HepG2 (cell line): ENCODE measurements at regions not wholly inside any gene's neighbourhood (a gene's known extent, or its start where the extent isn't known, plus 50 kb on each side); places are given as distances from the start of the nearest gene placed in this dataset.

ENCODE experiments used
- ARHGAP35 ChIP-seq: sonication (generic); formaldehyde crosslinking; IDR thresholded peaks from 2 replicates; pipeline ENCODE4 v1.9.0; 2022; ENCODE audit warnings: mild to moderate bottlenecking, inconsistent platforms, moderate library complexity, missing genetic modification reagents, borderline replicate concordance
- CEBPG ChIP-seq: IDR thresholded peaks from 2 replicates; pipeline ENCODE4 v1.6.1; 2016
- CHD2 ChIP-seq: IDR thresholded peaks from 2 replicates; pipeline ENCODE4 v1.6.1; 2011; ENCODE audit warnings: low read depth, low read length, improper control_type of control experiment
- DNMT1 ChIP-seq: sonication (generic); formaldehyde crosslinking; IDR thresholded peaks from 2 replicates; pipeline ENCODE4 v1.5.1; 2020; ENCODE audit warnings: mild to moderate bottlenecking, missing genetic modification reagents
- ETV5 ChIP-seq: IDR thresholded peaks from 2 replicates; pipeline ENCODE4 v1.6.1; 2018; ENCODE audit warnings: missing biosample characterization, missing genetic modification reagents, inconsistent platforms, borderline replicate concordance
- FOXP1 ChIP-seq, 2 experiments: fragments of 450-650 bp in 1 of 2; IDR thresholded peaks; 2 replicates each; pipeline ENCODE4 v1.6.1; 2017 to 2018; ENCODE audit warnings: antibody characterized with exemption in 1 of 2
- GABPA ChIP-seq, 2 experiments: IDR thresholded peaks; 2 replicates each; pipeline ENCODE4 v1.6.1; 2011 to 2016; ENCODE audit warnings: low read depth in 2 of 2, low read length in 1 of 2, missing biosample characterization in 1 of 2, missing genetic modification characterization in 1 of 2
- HNRNPLL ChIP-seq: fragments of 200-400 bp; formaldehyde crosslinking; IDR thresholded peaks from 2 replicates; pipeline ENCODE4 v1.6.1; 2017; ENCODE audit warnings: mild to moderate bottlenecking, low read depth, low read length; ENCODE audit not compliant: poor library complexity, severe bottlenecking
- LCORL ChIP-seq, 2 experiments: fragments of 450-650 bp in 1 of 2; sonication (generic) in 1 of 2; formaldehyde crosslinking in 1 of 2; IDR thresholded peaks; 2 replicates each; pipeline versions ENCODE4 v1.5.0 to v1.6.1; 2017 to 2020; ENCODE audit warnings: antibody characterized with exemption in 1 of 2, missing genetic modification reagents in 1 of 2
- NBN ChIP-seq: fragments of 450-650 bp; conservative IDR thresholded peaks from 2 replicates; pipeline ENCODE4 v1.6.1; 2017
- NFIB ChIP-seq: sonication (generic); formaldehyde crosslinking; IDR thresholded peaks from 2 replicates; pipeline ENCODE4 v1.9.0; 2021; ENCODE audit warnings: missing genetic modification reagents, mild to moderate bottlenecking, borderline replicate concordance
- NR2F1 ChIP-seq, 2 experiments: fragments of 450-650 bp in 1 of 2; formaldehyde crosslinking in 1 of 2; IDR thresholded peaks; 2 replicates each; pipeline versions ENCODE4 v1.5.0 to v1.6.1; 2016 to 2020; ENCODE audit warnings: mild to moderate bottlenecking in 1 of 2, missing compliant biosample characterization in 1 of 2, missing genetic modification reagents in 1 of 2, moderate library complexity in 1 of 2
- PHB2 ChIP-seq: fragments of 450-650 bp; IDR thresholded peaks from 2 replicates; pipeline ENCODE4 v1.6.1; 2018; ENCODE audit not compliant: partially characterized antibody
- RFXANK ChIP-seq: IDR thresholded peaks from 2 replicates; pipeline ENCODE4 v1.6.1; 2016
- SALL1 ChIP-seq: sonication (generic); formaldehyde crosslinking; IDR thresholded peaks from 2 replicates; pipeline ENCODE4 v1.8.0; 2022; ENCODE audit warnings: mild to moderate bottlenecking, missing genetic modification reagents
- SAP130 ChIP-seq: IDR thresholded peaks from 2 replicates; pipeline ENCODE4 v1.6.1; 2016; ENCODE audit warnings: low read depth
- TEAD3 ChIP-seq: optimal IDR thresholded peaks from 2 replicates; pipeline ENCODE3; 2016; ENCODE audit warnings: borderline replicate concordance
- ZBTB8A ChIP-seq: sonication (generic); formaldehyde crosslinking; IDR thresholded peaks from 2 replicates; pipeline ENCODE4 v1.4.0; 2020; ENCODE audit warnings: mild to moderate bottlenecking, low read depth, missing genetic modification reagents, borderline replicate concordance
- ZFP36L2 ChIP-seq: sonication (generic); formaldehyde crosslinking; IDR thresholded peaks from 2 replicates; pipeline ENCODE4 v1.4.0; 2020; ENCODE audit warnings: missing genetic modification reagents
- ZNF282 ChIP-seq: fragments of 450-650 bp; IDR thresholded peaks from 2 replicates; pipeline ENCODE4 v1.6.1; 2018; ENCODE audit not compliant: partially characterized antibody
- ZNF331 ChIP-seq: sonication (generic); formaldehyde crosslinking; IDR thresholded peaks from 2 replicates; pipeline ENCODE4 v1.4.0; 2020; ENCODE audit warnings: missing genetic modification reagents
- ZNF644 ChIP-seq: IDR thresholded peaks from 2 replicates; pipeline ENCODE4 v1.6.1; 2016; ENCODE audit warnings: low read depth
- ZNF678 ChIP-seq: sonication (generic); formaldehyde crosslinking; IDR thresholded peaks from 2 replicates; pipeline ENCODE4 v1.4.0; 2020; ENCODE audit warnings: mild to moderate bottlenecking, missing genetic modification reagents
- ZNF709 ChIP-seq: sonication (generic); formaldehyde crosslinking; IDR thresholded peaks from 2 replicates; pipeline ENCODE4 v1.5.0; 2020; ENCODE audit warnings: mild to moderate bottlenecking, missing genetic modification reagents
- ZZZ3 ChIP-seq: sonication (generic); formaldehyde crosslinking; IDR thresholded peaks from 2 replicates; pipeline ENCODE4 v1.4.0; 2020; ENCODE audit warnings: missing genetic modification reagents, mild to moderate bottlenecking, borderline replicate concordance
- TF ChIP-seq, protein P1 (sequence below): sonication (generic); formaldehyde crosslinking; IDR thresholded peaks from 2 replicates; pipeline ENCODE4 v1.4.0; 2020; ENCODE audit warnings: low read depth, missing genetic modification reagents
- TF ChIP-seq, protein P2 (sequence below): sonication (generic); formaldehyde crosslinking; IDR thresholded peaks from 2 replicates; pipeline ENCODE4 v1.4.0; 2020; ENCODE audit warnings: mild to moderate bottlenecking, missing genetic modification reagents
- TF ChIP-seq, protein P3 (sequence below): sonication (generic); formaldehyde crosslinking; IDR thresholded peaks from 2 replicates; pipeline ENCODE4 v1.8.1; 2023; ENCODE audit warnings: mild to moderate bottlenecking, missing genetic modification reagents

DNA sequence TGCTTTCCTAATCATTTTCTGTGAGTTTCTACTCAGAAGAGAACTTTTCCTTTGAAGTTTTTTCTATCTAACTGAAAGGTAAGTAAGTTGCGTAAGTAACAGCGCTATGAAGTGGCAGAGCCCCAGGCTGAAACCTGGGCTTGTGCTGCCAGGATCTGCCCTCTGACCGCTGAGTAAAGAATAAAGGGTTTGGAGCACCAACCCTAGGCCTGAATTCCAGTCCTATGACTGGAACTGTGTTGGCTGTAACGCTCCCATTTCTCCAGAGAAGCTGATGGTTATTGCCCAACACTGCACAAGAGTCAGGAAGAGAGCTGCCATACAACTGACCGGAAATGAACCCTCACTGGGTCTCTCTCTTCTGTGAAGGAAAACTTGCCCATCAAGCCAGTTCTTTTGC, 87.0 kb downstream of the FOXB1 start (continued):
- no peak for TF ChIP-seq ZZZ3 (CRISPR knock-in tag)
- TF ChIP-seq, protein P1, sequence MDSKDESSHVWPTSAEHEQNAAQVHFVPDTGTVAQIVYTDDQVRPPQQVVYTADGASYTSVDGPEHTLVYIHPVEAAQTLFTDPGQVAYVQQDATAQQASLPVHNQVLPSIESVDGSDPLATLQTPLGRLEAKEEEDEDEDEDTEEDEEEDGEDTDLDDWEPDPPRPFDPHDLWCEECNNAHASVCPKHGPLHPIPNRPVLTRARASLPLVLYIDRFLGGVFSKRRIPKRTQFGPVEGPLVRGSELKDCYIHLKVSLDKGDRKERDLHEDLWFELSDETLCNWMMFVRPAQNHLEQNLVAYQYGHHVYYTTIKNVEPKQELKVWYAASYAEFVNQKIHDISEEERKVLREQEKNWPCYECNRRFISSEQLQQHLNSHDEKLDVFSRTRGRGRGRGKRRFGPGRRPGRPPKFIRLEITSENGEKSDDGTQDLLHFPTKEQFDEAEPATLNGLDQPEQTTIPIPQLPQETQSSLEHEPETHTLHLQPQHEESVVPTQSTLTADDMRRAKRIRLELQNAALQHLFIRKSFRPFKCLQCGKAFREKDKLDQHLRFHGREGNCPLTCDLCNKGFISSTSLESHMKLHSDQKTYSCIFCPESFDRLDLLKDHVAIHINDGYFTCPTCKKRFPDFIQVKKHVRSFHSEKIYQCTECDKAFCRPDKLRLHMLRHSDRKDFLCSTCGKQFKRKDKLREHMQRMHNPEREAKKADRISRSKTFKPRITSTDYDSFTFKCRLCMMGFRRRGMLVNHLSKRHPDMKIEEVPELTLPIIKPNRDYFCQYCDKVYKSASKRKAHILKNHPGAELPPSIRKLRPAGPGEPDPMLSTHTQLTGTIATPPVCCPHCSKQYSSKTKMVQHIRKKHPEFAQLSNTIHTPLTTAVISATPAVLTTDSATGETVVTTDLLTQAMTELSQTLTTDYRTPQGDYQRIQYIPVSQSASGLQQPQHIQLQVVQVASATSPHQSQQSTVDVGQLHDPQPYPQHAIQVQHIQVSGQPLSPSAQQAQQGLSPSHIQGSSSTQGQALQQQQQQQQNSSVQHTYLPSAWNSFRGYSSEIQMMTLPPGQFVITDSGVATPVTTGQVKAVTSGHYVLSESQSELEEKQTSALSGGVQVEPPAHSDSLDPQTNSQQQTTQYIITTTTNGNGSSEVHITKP = no peak
- TF ChIP-seq ETV5 (CRISPR knock-in tag) = peak; percentile 24; the same call in 1 of the 2 replicates
- no peak for TF ChIP-seq ZNF678 (CRISPR knock-in tag)
- peak; percentile 64 for TF ChIP-seq CEBPG (CRISPR knock-in tag)
- no peak for TF ChIP-seq ZFP36L2 (CRISPR knock-in tag)
- no peak for TF ChIP-seq CHD2
- peak; percentile 32 for TF ChIP-seq TEAD3 (CRISPR knock-in tag)
- no peak for TF ChIP-seq FOXP1 (IDR thresholded peaks at IDR 0.05)
- TF ChIP-seq FOXP1 (CRISPR knock-in tag; IDR thresholded peaks at IDR 0.05) = no peak
- TF ChIP-seq NBN = no peak
- TF ChIP-seq, protein P2, sequence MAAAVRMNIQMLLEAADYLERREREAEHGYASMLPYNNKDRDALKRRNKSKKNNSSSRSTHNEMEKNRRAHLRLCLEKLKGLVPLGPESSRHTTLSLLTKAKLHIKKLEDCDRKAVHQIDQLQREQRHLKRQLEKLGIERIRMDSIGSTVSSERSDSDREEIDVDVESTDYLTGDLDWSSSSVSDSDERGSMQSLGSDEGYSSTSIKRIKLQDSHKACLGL (CRISPR knock-in tag) = no peak
- TF ChIP-seq SAP130 (CRISPR knock-in tag) = no peak
- no peak for TF ChIP-seq ZNF709 (CRISPR knock-in tag)
- no peak for TF ChIP-seq RFXANK (CRISPR knock-in tag)
- TF ChIP-seq SALL1 (CRISPR knock-in tag) = 0 out of 2 replicates have a peak, but pooled peaks have one; percentile 9
- TF ChIP-seq PHB2 = no peak
- TF ChIP-seq LCORL (IDR thresholded peaks at IDR 0.05) = no peak
- TF ChIP-seq LCORL (CRISPR knock-in tag; IDR thresholded peaks at IDR 0.05) = no peak
- TF ChIP-seq ZNF282 = no peak
- TF ChIP-seq GABPA (IDR thresholded peaks at IDR 0.05; ENCODE audit: low read depth, low read length) = peak; percentile 12; the same call in 1 of the 2 replicates
- TF ChIP-seq GABPA (CRISPR knock-in tag; IDR thresholded peaks at IDR 0.05; ENCODE audit: low read depth) = peak; percentile 58
- TF ChIP-seq ZNF331 = no peak
- no peak for TF ChIP-seq ARHGAP35
- TF ChIP-seq, protein P3, sequence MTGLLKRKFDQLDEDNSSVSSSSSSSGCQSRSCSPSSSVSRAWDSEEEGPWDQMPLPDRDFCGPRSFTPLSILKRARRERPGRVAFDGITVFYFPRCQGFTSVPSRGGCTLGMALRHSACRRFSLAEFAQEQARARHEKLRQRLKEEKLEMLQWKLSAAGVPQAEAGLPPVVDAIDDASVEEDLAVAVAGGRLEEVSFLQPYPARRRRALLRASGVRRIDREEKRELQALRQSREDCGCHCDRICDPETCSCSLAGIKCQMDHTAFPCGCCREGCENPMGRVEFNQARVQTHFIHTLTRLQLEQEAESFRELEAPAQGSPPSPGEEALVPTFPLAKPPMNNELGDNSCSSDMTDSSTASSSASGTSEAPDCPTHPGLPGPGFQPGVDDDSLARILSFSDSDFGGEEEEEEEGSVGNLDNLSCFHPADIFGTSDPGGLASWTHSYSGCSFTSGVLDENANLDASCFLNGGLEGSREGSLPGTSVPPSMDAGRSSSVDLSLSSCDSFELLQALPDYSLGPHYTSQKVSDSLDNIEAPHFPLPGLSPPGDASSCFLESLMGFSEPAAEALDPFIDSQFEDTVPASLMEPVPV = no peak
- TF ChIP-seq HNRNPLL = peak; percentile 49
- TF ChIP-seq ZBTB8A (CRISPR knock-in tag) = no peak
- peak; percentile 81 for TF ChIP-seq ZNF644
- TF ChIP-seq DNMT1 (CRISPR knock-in tag) = no peak
- peak in 1 of 2 experiments; percentile 64; a peak in 2 of 4 replicates for TF ChIP-seq NR2F1 (CRISPR knock-in tag; IDR thresholded peaks at IDR 0.05)
- TF ChIP-seq NFIB = no peak
